ENCODE measurements at regions not wholly inside any gene's neighbourhood (a gene's known extent, or its start where the extent isn't known, plus 50 kb on each side); places are given as distances from the start of the nearest gene placed in this dataset.
A peak's percentile ranks its signal among the peaks of the same experiment; 100 is the strongest.

- in situ Hi-C loops (cut with MboI; ENCODE audit: low sequenced_read_pairs, unreplicated experiment) = no loop called here
- TF ChIP-seq, protein P1, sequence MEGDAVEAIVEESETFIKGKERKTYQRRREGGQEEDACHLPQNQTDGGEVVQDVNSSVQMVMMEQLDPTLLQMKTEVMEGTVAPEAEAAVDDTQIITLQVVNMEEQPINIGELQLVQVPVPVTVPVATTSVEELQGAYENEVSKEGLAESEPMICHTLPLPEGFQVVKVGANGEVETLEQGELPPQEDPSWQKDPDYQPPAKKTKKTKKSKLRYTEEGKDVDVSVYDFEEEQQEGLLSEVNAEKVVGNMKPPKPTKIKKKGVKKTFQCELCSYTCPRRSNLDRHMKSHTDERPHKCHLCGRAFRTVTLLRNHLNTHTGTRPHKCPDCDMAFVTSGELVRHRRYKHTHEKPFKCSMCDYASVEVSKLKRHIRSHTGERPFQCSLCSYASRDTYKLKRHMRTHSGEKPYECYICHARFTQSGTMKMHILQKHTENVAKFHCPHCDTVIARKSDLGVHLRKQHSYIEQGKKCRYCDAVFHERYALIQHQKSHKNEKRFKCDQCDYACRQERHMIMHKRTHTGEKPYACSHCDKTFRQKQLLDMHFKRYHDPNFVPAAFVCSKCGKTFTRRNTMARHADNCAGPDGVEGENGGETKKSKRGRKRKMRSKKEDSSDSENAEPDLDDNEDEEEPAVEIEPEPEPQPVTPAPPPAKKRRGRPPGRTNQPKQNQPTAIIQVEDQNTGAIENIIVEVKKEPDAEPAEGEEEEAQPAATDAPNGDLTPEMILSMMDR (IDR thresholded peaks at IDR 0.05; ENCODE audit: borderline replicate concordance, control extremely low read depth, extremely low read depth, insufficient read depth, missing control alignments) = no peak
- DNase-seq (ENCODE audit: low spot score) = no peak
Observed at GRCh38 chr16:35414139-35414538, 1954.7 kb downstream of the TP53TG3F start.

DNA sequence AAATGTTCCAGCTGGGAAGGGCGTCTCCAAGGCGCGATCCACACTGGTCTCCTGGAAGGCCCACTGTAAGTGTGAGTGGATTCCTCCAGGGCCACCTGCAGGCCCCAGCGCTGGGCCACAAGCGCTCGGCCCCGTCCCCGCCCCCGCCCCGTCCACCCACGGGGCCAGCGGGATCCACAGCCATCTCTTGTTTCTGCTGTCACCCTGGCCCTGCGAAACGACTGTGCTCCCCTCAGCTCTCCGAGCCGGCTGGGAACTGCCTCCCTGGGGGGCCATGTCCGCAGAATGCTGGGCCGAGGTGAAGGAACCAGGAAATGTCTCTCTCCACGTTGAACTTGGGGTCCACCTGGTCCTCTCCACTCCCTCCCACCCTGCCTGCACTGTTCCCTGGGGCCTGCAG is 1955.2 kb downstream of the TP53TG3F start:
- DNase-seq (ENCODE audit: low spot score) = no peak
- in situ Hi-C loops (cut with MboI; ENCODE audit: low sequenced_read_pairs, unreplicated experiment) = no loop called here
- TF ChIP-seq, protein P1 (IDR thresholded peaks at IDR 0.05; ENCODE audit: borderline replicate concordance, control extremely low read depth, extremely low read depth, insufficient read depth, missing control alignments) = no peak

DNA sequence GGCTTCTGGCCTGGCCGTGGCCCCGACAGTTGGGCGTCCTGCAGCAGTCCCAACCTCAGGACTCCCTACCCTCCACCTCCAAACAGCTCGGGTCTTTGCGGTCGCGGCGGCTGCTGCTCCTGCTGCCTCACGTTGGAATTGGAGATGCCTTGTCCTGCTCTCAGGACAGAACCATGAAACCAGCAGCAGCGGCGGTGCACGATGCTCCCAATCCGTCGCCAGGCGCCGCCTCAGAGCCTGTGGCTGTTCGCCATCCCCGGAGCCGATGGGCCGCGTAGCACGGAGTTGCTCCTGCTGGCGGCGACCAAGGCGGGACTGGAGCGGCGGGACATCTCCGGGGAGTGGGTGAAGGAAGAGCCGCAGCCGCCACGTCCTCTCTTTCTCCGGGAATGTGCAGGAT is 1965.9 kb downstream of the TP53TG3F start:
- DNase-seq (ENCODE audit: low spot score) = no peak
- TF ChIP-seq, protein P1 (IDR thresholded peaks at IDR 0.05; ENCODE audit: borderline replicate concordance, control extremely low read depth, extremely low read depth, insufficient read depth, missing control alignments) = no peak
- in situ Hi-C loops (cut with MboI; ENCODE audit: low sequenced_read_pairs, unreplicated experiment) = no loop called here

- in situ Hi-C loops (cut with MboI; ENCODE audit: low sequenced_read_pairs, unreplicated experiment) = no loop called here
Observed at GRCh38 chr16:35431829-35432663, 1972.6 kb downstream of the TP53TG3F start.

DNA sequence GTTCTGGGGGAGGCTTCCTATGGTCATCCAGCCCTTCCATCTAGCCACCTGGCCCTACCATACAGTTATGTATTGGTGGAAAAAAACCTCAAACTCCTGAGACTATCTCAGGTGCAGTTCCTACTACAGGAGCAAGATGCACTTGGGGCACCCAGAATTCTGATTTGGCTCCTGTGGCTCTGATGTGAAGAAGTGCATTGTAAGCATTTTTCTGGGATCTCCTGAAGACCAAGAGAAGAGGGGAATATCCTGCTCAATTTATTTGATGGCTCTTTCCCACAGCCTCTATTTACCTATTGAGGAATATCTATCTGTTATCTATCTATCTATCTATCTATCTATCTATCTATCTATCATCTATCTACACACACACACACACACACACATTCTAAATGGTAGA is 1981.5 kb downstream of the TP53TG3F start:
- DNase-seq (ENCODE audit: low spot score) = no peak
- in situ Hi-C loops (cut with MboI; ENCODE audit: low sequenced_read_pairs, unreplicated experiment) = no loop called here
- TF ChIP-seq, protein P1 (IDR thresholded peaks at IDR 0.05; ENCODE audit: borderline replicate concordance, control extremely low read depth, extremely low read depth, insufficient read depth, missing control alignments) = no peak

More at GRCh38 chr16:35431829-35432663, 1972.6 kb downstream of the TP53TG3F start:
- TF ChIP-seq, protein P1 (IDR thresholded peaks at IDR 0.05; ENCODE audit: borderline replicate concordance, control extremely low read depth, extremely low read depth, insufficient read depth, missing control alignments) = peak; percentile 37
- DNase-seq (ENCODE audit: low spot score) = no peak

- no peak for DNase-seq (ENCODE audit: low spot score)
- in situ Hi-C loops (cut with MboI; ENCODE audit: low sequenced_read_pairs, unreplicated experiment) = no loop called here
Observed at GRCh38 chr16:35447010-35447558, 1987.7 kb downstream of the TP53TG3F start.

More at GRCh38 chr16:35447010-35447558, 1987.7 kb downstream of the TP53TG3F start:
- TF ChIP-seq, protein P1 (IDR thresholded peaks at IDR 0.05; ENCODE audit: borderline replicate concordance, control extremely low read depth, extremely low read depth, insufficient read depth, missing control alignments) = no peak

Measured in GM13976 (cell line).